Breast epithelium (tissue), 4 donors: ENCODE measurements at regions not wholly inside any gene's neighbourhood (a gene's known extent, or its start where the extent isn't known, plus 50 kb on each side); places are given as distances from the start of the nearest gene placed in this dataset.

Source experiments
- DNase-seq, 2 donors: peaks; one replicate each; pipeline ENCODE4 v3.0.0-alpha.2; 2019; ENCODE audit warnings: low spot score in 2 of 2
- H3K27ac ChIP-seq, 2 donors: fragments of 200-600 bp; sonication (generic) in 1 of 2; one replicate each; pipeline ENCODE4 v1.5.1; 2016 to 2019; ENCODE audit warnings: mild to moderate bottlenecking in 1 of 2
- H3K27me3 ChIP-seq, 2 donors: fragments of 200-600 bp; sonication (generic) in 1 of 2; one replicate each; pipeline versions ENCODE4 v1.5.1 to v1.6.0; 2017 to 2019; ENCODE audit warnings: control low read depth in 1 of 2, mild to moderate bottlenecking in 1 of 2
- H3K36me3 ChIP-seq: fragments of 200-600 bp; one replicate; pipeline ENCODE4 v1.5.1; 2019
- H3K4me1 ChIP-seq, 2 donors: fragments of 200-600 bp; sonication (generic); one replicate each; pipeline ENCODE4 v1.5.1; 2016 to 2019; ENCODE audit warnings: control low read depth in 1 of 2
- H3K4me3 ChIP-seq, 3 donors: fragments of 200-600 bp; sonication (generic); 1 replicate in 2 of 3; 2 replicates in 1 of 3; pipeline ENCODE4 v1.5.1; 2016 to 2019; ENCODE audit warnings: mild to moderate bottlenecking in 3 of 3, moderate library complexity in 2 of 3
- H3K9me3 ChIP-seq, 2 donors: fragments of 200-600 bp; sonication (generic) in 1 of 2; one replicate each; pipeline ENCODE4 v1.5.1; 2016 to 2019; ENCODE audit warnings: control low read depth in 1 of 2
- CTCF ChIP-seq, 3 donors: fragments of 450-650 bp; IDR thresholded peaks; one replicate each; pipeline ENCODE4 v1.5.1; 2016 to 2017; ENCODE audit warnings: antibody characterized with exemption in 3 of 3, mild to moderate bottlenecking in 3 of 3, moderate library complexity in 3 of 3
- POLR2A ChIP-seq: fragments of 450-650 bp; IDR thresholded peaks from one replicate; pipeline ENCODE4 v1.6.1; 2016; ENCODE audit warnings: antibody characterized with exemption, mild to moderate bottlenecking, moderate library complexity
- POLR2AphosphoS5 ChIP-seq, 3 donors: sonication (generic); formaldehyde crosslinking; IDR thresholded peaks; one replicate each; pipeline ENCODE4 v1.6.1; 2017; ENCODE audit warnings: antibody characterized with exemption in 3 of 3
- intact Hi-C: fragments of 100-400 bp; cut with DNase I; formaldehyde crosslinking; loops from one replicate; pipeline ENCODE4 v1.15.1; 2023; ENCODE audit warnings: low total_unique reads

- Histone ChIP-seq H3K4me3 (no peak overlapping the region), H3K27me3 (no peaks in the 10 kb centered on the region), H3K27ac (no peak overlapping the region), H3K9me3 (no peaks in the 10 kb centered on the region), H3K4me1 (no peaks in the 10 kb centered on the region), H3K36me3 (no peaks in the 10 kb centered on the region)
- no peak for DNase-seq
- TF ChIP-seq POLR2A, result no peak
- TF ChIP-seq POLR2AphosphoS5 (IDR thresholded peaks at IDR 0.05), result no peak
- no peak for TF ChIP-seq CTCF (IDR thresholded peaks at IDR 0.05)
- intact Hi-C loops, result no loop called here
Measured at GRCh38 chr13:68057836-68058235, 827.7 kb upstream of the PCDH9 start.

- TF ChIP-seq POLR2A (no peak), CTCF (IDR thresholded peaks at IDR 0.05) (no peak), POLR2AphosphoS5 (IDR thresholded peaks at IDR 0.05) (no peak)
- no peak for DNase-seq
- intact Hi-C loops, result no loop called here
Measured at GRCh38 chr13:68056816-68057710, 826.9 kb upstream of the PCDH9 start.

GRCh38 chr13:68051910-68052309 is 821.8 kb upstream of the PCDH9 start:
- Histone ChIP-seq H3K36me3 (no peaks in the 10 kb centered on the region), H3K4me1 (no peaks in the 10 kb centered on the region), H3K27me3 (no peaks in the 10 kb centered on the region), H3K4me3 (no peak overlapping the region), H3K27ac (no peak overlapping the region), H3K9me3 (no peaks in the 10 kb centered on the region)
- DNase-seq, result no peak
- intact Hi-C loops, result no loop called here
- TF ChIP-seq POLR2A (no peak), CTCF (IDR thresholded peaks at IDR 0.05) (no peak), POLR2AphosphoS5 (IDR thresholded peaks at IDR 0.05) (no peak)

More at GRCh38 chr13:68056816-68057710, 826.9 kb upstream of the PCDH9 start:
- Histone ChIP-seq H3K9me3 (no peaks in the 10 kb centered on the region), H3K36me3 (no peaks in the 10 kb centered on the region), H3K4me1 (no peaks in the 10 kb centered on the region), H3K4me3 (no peak overlapping the region), H3K27ac (no peak overlapping the region), H3K27me3 (no peaks in the 10 kb centered on the region)

DNA sequence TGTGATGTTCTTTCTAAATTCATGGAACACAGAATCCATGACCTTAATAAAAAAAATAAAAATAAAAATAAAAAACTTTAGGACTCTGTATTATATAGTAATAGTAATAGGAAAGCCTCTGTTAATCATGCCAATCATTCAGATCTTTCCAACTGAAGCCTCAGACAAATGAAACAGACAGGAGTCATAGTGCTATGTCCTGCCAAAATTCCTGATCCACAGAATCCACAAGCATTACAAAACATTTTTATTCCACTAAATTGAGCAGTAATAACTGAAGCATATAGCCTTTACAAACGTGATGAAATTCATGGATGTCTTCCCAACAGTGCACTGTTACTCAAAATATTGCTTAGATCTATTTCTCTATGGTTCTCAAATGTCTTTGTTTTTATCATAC is 820.6 kb upstream of the PCDH9 start:
- Histone ChIP-seq H3K4me3 (no peak overlapping the region), H3K9me3 (no peaks in the 10 kb centered on the region), H3K36me3 (no peaks in the 10 kb centered on the region), H3K27me3 (no peaks in the 10 kb centered on the region), H3K4me1 (no peaks in the 10 kb centered on the region), H3K27ac (no peak overlapping the region)
- TF ChIP-seq CTCF (IDR thresholded peaks at IDR 0.05) (no peak), POLR2AphosphoS5 (IDR thresholded peaks at IDR 0.05) (no peak), POLR2A (no peak)
- DNase-seq, result no peak
- intact Hi-C loops, result no loop called here

- TF ChIP-seq CTCF (IDR thresholded peaks at IDR 0.05) (no peak), POLR2AphosphoS5 (IDR thresholded peaks at IDR 0.05) (no peak), POLR2A (no peak)
- intact Hi-C loops, result no loop called here
- Histone ChIP-seq H3K9me3 (no peaks in the 10 kb centered on the region), H3K27ac (no peak overlapping the region), H3K36me3 (no peaks in the 10 kb centered on the region), H3K4me3 (no peak overlapping the region), H3K4me1 (no peaks in the 10 kb centered on the region), H3K27me3 (no peaks in the 10 kb centered on the region)
- DNase-seq, result no peak
Measured at GRCh38 chr13:68048802-68049359, 818.7 kb upstream of the PCDH9 start.
